ENCODE measurements at regions not wholly inside any gene's neighbourhood (a gene's known extent, or its start where the extent isn't known, plus 50 kb on each side); places are given as distances from the start of the nearest gene placed in this dataset.
"Not testable (repeated sequence)": the region's sequence is repeated elsewhere in the genome, so short reads cannot be mapped to it uniquely, and the experiment has no call there.

GRCh38 chr14:23727566-23728335 is 91.6 kb downstream of the DHRS2 start:
- H3K4me3 Mint-ChIP-seq (ENCODE audit: unreplicated experiment), result no peak overlapping the region
- no peaks in the 10 kb centered on the region for H3K9me3 Mint-ChIP-seq (ENCODE audit: low read depth)
- TF ChIP-seq CTCF (IDR thresholded peaks at IDR 0.05), result peak; percentile 77
- DNase-seq (ENCODE audit: low spot score), result no peak
- peaks cover 20% of the 10 kb centered on the region for H3K27me3 Mint-ChIP-seq (ENCODE audit: low read depth)
- no peaks in the 10 kb centered on the region for H3K36me3 Mint-ChIP-seq (ENCODE audit: low read depth)
- no peaks in the 10 kb centered on the region for H3K4me1 Mint-ChIP-seq (ENCODE audit: low read depth)
- H3K27ac Mint-ChIP-seq (ENCODE audit: unreplicated experiment), result no peak overlapping the region

- H3K4me1 Mint-ChIP-seq (ENCODE audit: low read depth), result no peaks in the 10 kb centered on the region
- H3K9me3 Mint-ChIP-seq (ENCODE audit: low read depth), result no peaks in the 10 kb centered on the region
- peaks cover 24% of the 10 kb centered on the region for H3K27me3 Mint-ChIP-seq (ENCODE audit: low read depth)
- TF ChIP-seq CTCF (IDR thresholded peaks at IDR 0.05), result no peak
- no peak for DNase-seq (ENCODE audit: low spot score)
- H3K4me3 Mint-ChIP-seq (ENCODE audit: unreplicated experiment), result no peak overlapping the region
- H3K36me3 Mint-ChIP-seq (ENCODE audit: low read depth), result no peaks in the 10 kb centered on the region
- no peak overlapping the region for H3K27ac Mint-ChIP-seq (ENCODE audit: unreplicated experiment)
These were observed 92.6 kb downstream of the DHRS2 start for GRCh38 chr14:23728791-23729190.

- DNase-seq (ENCODE audit: low spot score), result no peak
- Mint-ChIP-seq H3K27me3 (ENCODE audit: low read depth) (peaks cover 19% of the 10 kb centered on the region), H3K36me3 (ENCODE audit: low read depth) (no peaks in the 10 kb centered on the region), H3K4me3 (ENCODE audit: unreplicated experiment) (no peak overlapping the region), H3K4me1 (ENCODE audit: low read depth) (no peaks in the 10 kb centered on the region), H3K27ac (ENCODE audit: unreplicated experiment) (no peak overlapping the region), H3K9me3 (ENCODE audit: low read depth) (no peaks in the 10 kb centered on the region)
- TF ChIP-seq CTCF (IDR thresholded peaks at IDR 0.05), result peak; percentile 15
These were observed 93.7 kb downstream of the DHRS2 start for GRCh38 chr14:23729720-23730387.

- no peak for DNase-seq (ENCODE audit: low spot score)
- no peak for TF ChIP-seq CTCF (IDR thresholded peaks at IDR 0.05)
- H3K27me3 Mint-ChIP-seq (ENCODE audit: low read depth), result peaks cover 11% of the 10 kb centered on the region
- no peak overlapping the region for H3K27ac Mint-ChIP-seq (ENCODE audit: unreplicated experiment)
- H3K9me3 Mint-ChIP-seq (ENCODE audit: low read depth), result peaks cover 6% of the 10 kb centered on the region
- no peaks in the 10 kb centered on the region for H3K36me3 Mint-ChIP-seq (ENCODE audit: low read depth)
- no peak overlapping the region for H3K4me3 Mint-ChIP-seq (ENCODE audit: unreplicated experiment)
- H3K4me1 Mint-ChIP-seq (ENCODE audit: low read depth), result no peaks in the 10 kb centered on the region
These were observed 99.2 kb downstream of the DHRS2 start for GRCh38 chr14:23735394-23735793.

- H3K4me3 Mint-ChIP-seq (ENCODE audit: unreplicated experiment); H3K27ac Mint-ChIP-seq (ENCODE audit: unreplicated experiment); H3K36me3 Mint-ChIP-seq (ENCODE audit: low read depth); DNase-seq (ENCODE audit: low spot score); H3K4me1 Mint-ChIP-seq (ENCODE audit: low read depth): not testable (repeated sequence)
- Mint-ChIP-seq H3K27me3 (ENCODE audit: low read depth) (peaks cover 16% of the 10 kb centered on the region), H3K9me3 (ENCODE audit: low read depth) (peaks cover 11% of the 10 kb centered on the region)
These were observed 108.2 kb downstream of the DHRS2 start for GRCh38 chr14:23744368-23744767.

Measured in chondrocyte (in vitro differentiated cells).